Thyroid gland (tissue), 4 donors: ENCODE measurements at regions not wholly inside any gene's neighbourhood (a gene's known extent, or its start where the extent isn't known, plus 50 kb on each side); places are given as distances from the start of the nearest gene placed in this dataset.

Source experiments
- DNase-seq, 2 donors: peaks; one replicate each; pipeline ENCODE4 v3.0.0-alpha.2; 2019
- H3K27ac ChIP-seq, 3 donors: fragments of 200-600 bp; sonication (generic); 1 replicate in 2 of 3; 2 replicates in 1 of 3; pipeline ENCODE4 v1.5.1; 2016 to 2019; ENCODE audit warnings: mild to moderate bottlenecking in 1 of 3, moderate library complexity in 1 of 3
- H3K27me3 ChIP-seq: fragments of 200-600 bp; sonication (generic); one replicate; pipeline ENCODE4 v1.5.1; 2019
- H3K36me3 ChIP-seq, 2 donors: fragments of 200-600 bp; sonication (generic); one replicate each; pipeline ENCODE4 v1.5.1; 2016 to 2019
- H3K4me1 ChIP-seq, 2 donors: fragments of 200-600 bp; sonication (generic); one replicate each; pipeline ENCODE4 v1.5.1; 2017 to 2019
- H3K4me3 ChIP-seq, 3 donors: fragments of 200-600 bp; sonication (generic); replicated peaks in 1 of 3; 1 replicate in 2 of 3; 2 replicates in 1 of 3; pipeline ENCODE4 v1.5.1; 2016; ENCODE audit warnings: mild to moderate bottlenecking in 1 of 3
- H3K9me3 ChIP-seq: fragments of 200-600 bp; sonication (generic); one replicate; pipeline ENCODE4 v1.5.1; 2017
- CTCF ChIP-seq, 6 experiments: fragments of 200-600 bp in 3 of 6; fragments of 450-650 bp in 3 of 6; sonication (generic) in 3 of 6; IDR thresholded peaks; one replicate each; pipeline ENCODE4 v1.5.1; 2016 to 2019; ENCODE audit warnings: antibody characterized with exemption in 6 of 6, mild to moderate bottlenecking in 2 of 6, inconsistent platforms in 1 of 6, moderate library complexity in 1 of 6
- POLR2A ChIP-seq, 2 donors: fragments of 450-650 bp; IDR thresholded peaks; one replicate each; pipeline ENCODE4 v1.6.1; 2017; ENCODE audit warnings: antibody characterized with exemption in 2 of 2, mild to moderate bottlenecking in 2 of 2, moderate library complexity in 1 of 2
- WGBS, 2 donors: methylation state at CpG; one replicate each; pipeline ENCODE4 v1.1.5; 2017; 5-methylcytosine and 5-hydroxymethylcytosine counted together
- intact Hi-C: fragments of 100-400 bp; cut with DNase I; formaldehyde crosslinking; loops from one replicate; pipeline ENCODE4 v1.15.1; 2023

- no peaks in the 10 kb centered on the region for H3K36me3 ChIP-seq
- no peaks in the 10 kb centered on the region for H3K4me1 ChIP-seq
- intact Hi-C loops: no loop called here
- no peaks in the 10 kb centered on the region for H3K9me3 ChIP-seq
- no peak overlapping the region for H3K4me3 ChIP-seq
- H3K27ac ChIP-seq: no peak overlapping the region
- no peak for DNase-seq
- H3K27me3 ChIP-seq: no peaks in the 10 kb centered on the region
- no peak for TF ChIP-seq CTCF (IDR thresholded peaks at IDR 0.05)
- TF ChIP-seq POLR2A (IDR thresholded peaks at IDR 0.05): no peak
Measured at GRCh38 chr6:81253821-81254220, 498.7 kb downstream of the TENT5A start.

GRCh38 chr6:81252231-81252630 lies 500.2 kb downstream of the TENT5A start:
- WGBS, 2 donors: 77 to 78% methylated on average over 4 of the region's 4 CpGs
- no peak overlapping the region for H3K4me3 ChIP-seq
- H3K4me1 ChIP-seq: no peaks in the 10 kb centered on the region
- no peak for DNase-seq
- TF ChIP-seq POLR2A (IDR thresholded peaks at IDR 0.05) (no peak), CTCF (IDR thresholded peaks at IDR 0.05) (no peak)
- intact Hi-C loops: no loop called here
- H3K36me3 ChIP-seq: no peaks in the 10 kb centered on the region
- no peaks in the 10 kb centered on the region for H3K27me3 ChIP-seq
- H3K27ac ChIP-seq: no peak overlapping the region
- H3K9me3 ChIP-seq: no peaks in the 10 kb centered on the region

- H3K27me3 ChIP-seq: no peaks in the 10 kb centered on the region
- no peak for DNase-seq
- TF ChIP-seq POLR2A (IDR thresholded peaks at IDR 0.05) (no peak), CTCF (IDR thresholded peaks at IDR 0.05) (no peak)
- WGBS, 2 donors: 78% methylated on average over 2 of the region's 2 CpGs
- no peak overlapping the region for H3K27ac ChIP-seq
- H3K4me1 ChIP-seq: no peaks in the 10 kb centered on the region
- intact Hi-C loops: no loop called here
- H3K36me3 ChIP-seq: no peaks in the 10 kb centered on the region
- no peak overlapping the region for H3K4me3 ChIP-seq
- no peaks in the 10 kb centered on the region for H3K9me3 ChIP-seq
Measured at GRCh38 chr6:81246200-81246599, 506.3 kb downstream of the TENT5A start.

GRCh38 chr6:81242624-81243023 lies 509.9 kb downstream of the TENT5A start:
- Histone ChIP-seq H3K4me3 (no peak overlapping the region), H3K36me3 (no peaks in the 10 kb centered on the region), H3K9me3 (no peaks in the 10 kb centered on the region), H3K27ac (no peak overlapping the region), H3K4me1 (no peaks in the 10 kb centered on the region), H3K27me3 (no peaks in the 10 kb centered on the region)
- no peak for DNase-seq
- intact Hi-C loops: no loop called here
- no peak for TF ChIP-seq CTCF (IDR thresholded peaks at IDR 0.05)
- no peak for TF ChIP-seq POLR2A (IDR thresholded peaks at IDR 0.05)
- WGBS, 2 donors: 71 to 93% methylated on average over 1 of the region's 1 CpG

GRCh38 chr6:81241126-81242041 lies 511.1 kb downstream of the TENT5A start:
- no peak overlapping the region for H3K4me3 ChIP-seq
- DNase-seq: no peak
- TF ChIP-seq CTCF (IDR thresholded peaks at IDR 0.05): peak in 3 of 6 experiments; percentile 42 to 54 (median 44)
- TF ChIP-seq POLR2A (IDR thresholded peaks at IDR 0.05): no peak
- H3K27ac ChIP-seq: no peak overlapping the region
- 39 to 44% methylated on average over 5 of the region's 5 CpGs for WGBS, 2 donors
- no peaks in the 10 kb centered on the region for H3K36me3 ChIP-seq
- H3K4me1 ChIP-seq: no peaks in the 10 kb centered on the region
- intact Hi-C loops: no loop called here
- H3K9me3 ChIP-seq: no peaks in the 10 kb centered on the region
- no peaks in the 10 kb centered on the region for H3K27me3 ChIP-seq
